ENCODE measurements at regions not wholly inside any gene's neighbourhood (a gene's known extent, or its start where the extent isn't known, plus 50 kb on each side); places are given as distances from the start of the nearest gene placed in this dataset.

GRCh38 chr6:147774856-147775255 lies 266.4 kb downstream of the SAMD5 start:
- Histone ChIP-seq H3K27ac (ENCODE audit: low read length) (no peak overlapping the region), H3K4me3 (ENCODE audit: low read length) (no peak overlapping the region), H3K36me3 (ENCODE audit: control insufficient read depth, insufficient read depth, low read length) (no peaks in the 10 kb centered on the region), H3K4me1 (ENCODE audit: control insufficient read depth, insufficient read depth, low read length) (no peaks in the 10 kb centered on the region), H3K9me3 (ENCODE audit: control insufficient read depth, insufficient read depth, low read length) (no peaks in the 10 kb centered on the region), H3K27me3 (ENCODE audit: control insufficient read depth, insufficient read depth, low read length) (no peaks in the 10 kb centered on the region)
- intact Hi-C loops (cut with micrococcal nuclease), result no loop called here
- Mint-ChIP-seq H3K27ac (no peak overlapping the region), H3K27me3 (ENCODE audit: low read depth in 2 of 2) (no peaks in the 10 kb centered on the region), H3K36me3 (no peaks in the 10 kb centered on the region), H3K4me3 (no peak overlapping the region), H3K9me3 (peaks cover 6 to 9% of the 10 kb centered on the region in 2 donors), H3K4me1 (no peaks in the 10 kb centered on the region)
- no peak for TF ChIP-seq CTCF (IDR thresholded peaks at IDR 0.05)
- no peak for DNase-seq
- WGBS (ENCODE audit: insufficient coverage), result 89% methylated on average over 3 of the region's 3 CpGs
- ATAC-seq, result no peak

- Histone ChIP-seq H3K27ac (ENCODE audit: low read length) (no peak overlapping the region), H3K9me3 (ENCODE audit: control insufficient read depth, insufficient read depth, low read length) (no peaks in the 10 kb centered on the region), H3K27me3 (ENCODE audit: control insufficient read depth, insufficient read depth, low read length) (no peaks in the 10 kb centered on the region), H3K36me3 (ENCODE audit: control insufficient read depth, insufficient read depth, low read length) (no peaks in the 10 kb centered on the region), H3K4me1 (ENCODE audit: control insufficient read depth, insufficient read depth, low read length) (no peaks in the 10 kb centered on the region), H3K4me3 (ENCODE audit: low read length) (no peak overlapping the region)
- Mint-ChIP-seq H3K4me1 (no peaks in the 10 kb centered on the region), H3K9me3 (peaks cover 3 to 6% of the 10 kb centered on the region in 2 donors), H3K27ac (no peak overlapping the region), H3K27me3 (ENCODE audit: low read depth in 2 of 2) (no peaks in the 10 kb centered on the region), H3K4me3 (no peak overlapping the region), H3K36me3 (no peaks in the 10 kb centered on the region)
- intact Hi-C loops (cut with micrococcal nuclease), result no loop called here
- DNase-seq (no peak), ATAC-seq (no peak)
- 90% methylated on average over 4 of the region's 4 CpGs for WGBS (ENCODE audit: insufficient coverage)
- no peak for TF ChIP-seq CTCF (IDR thresholded peaks at IDR 0.05)
Observed at GRCh38 chr6:147776631-147777213, 268.2 kb downstream of the SAMD5 start.

- 86% methylated on average over 1 of the region's 1 CpG for WGBS (ENCODE audit: insufficient coverage)
- Histone ChIP-seq H3K4me1 (ENCODE audit: control insufficient read depth, insufficient read depth, low read length) (no peaks in the 10 kb centered on the region), H3K27ac (ENCODE audit: low read length) (no peak overlapping the region), H3K4me3 (ENCODE audit: low read length) (no peak overlapping the region), H3K9me3 (ENCODE audit: control insufficient read depth, insufficient read depth, low read length) (no peaks in the 10 kb centered on the region), H3K36me3 (ENCODE audit: control insufficient read depth, insufficient read depth, low read length) (no peaks in the 10 kb centered on the region), H3K27me3 (ENCODE audit: control insufficient read depth, insufficient read depth, low read length) (no peaks in the 10 kb centered on the region)
- TF ChIP-seq CTCF (IDR thresholded peaks at IDR 0.05), result no peak
- H3K27ac Mint-ChIP-seq, result no peak overlapping the region
- intact Hi-C loops (cut with micrococcal nuclease), result no loop called here
- H3K27me3 Mint-ChIP-seq (ENCODE audit: low read depth in 2 of 2), result no peaks in the 10 kb centered on the region
- DNase-seq (no peak), ATAC-seq (no peak)
- no peak overlapping the region for H3K4me3 Mint-ChIP-seq
- peaks cover 2 to 3% of the 10 kb centered on the region in 2 donors for H3K9me3 Mint-ChIP-seq
- H3K4me1 Mint-ChIP-seq, result no peaks in the 10 kb centered on the region
- H3K36me3 Mint-ChIP-seq, result no peaks in the 10 kb centered on the region
Observed at GRCh38 chr6:147779624-147780023, 271.1 kb downstream of the SAMD5 start.

GRCh38 chr6:147782302-147782701 lies 273.8 kb downstream of the SAMD5 start:
- 87% methylated on average over 3 of the region's 3 CpGs for WGBS (ENCODE audit: insufficient coverage)
- ATAC-seq (no peak), DNase-seq (no peak)
- H3K27me3 ChIP-seq (ENCODE audit: control insufficient read depth, insufficient read depth, low read length), result no peaks in the 10 kb centered on the region
- intact Hi-C loops (cut with micrococcal nuclease), result no loop called here
- no peak overlapping the region for H3K27ac Mint-ChIP-seq
- H3K9me3 ChIP-seq (ENCODE audit: control insufficient read depth, insufficient read depth, low read length), result no peaks in the 10 kb centered on the region
- no peaks in the 10 kb centered on the region for H3K36me3 ChIP-seq (ENCODE audit: control insufficient read depth, insufficient read depth, low read length)
- H3K4me1 Mint-ChIP-seq, result no peaks in the 10 kb centered on the region
- no peak overlapping the region for H3K4me3 ChIP-seq (ENCODE audit: low read length)
- H3K4me1 ChIP-seq (ENCODE audit: control insufficient read depth, insufficient read depth, low read length), result no peaks in the 10 kb centered on the region
- no peaks in the 10 kb centered on the region for H3K36me3 Mint-ChIP-seq
- no peak overlapping the region for H3K4me3 Mint-ChIP-seq
- TF ChIP-seq CTCF (IDR thresholded peaks at IDR 0.05), result no peak
- H3K9me3 Mint-ChIP-seq, result peaks cover 2 to 5% of the 10 kb centered on the region in 2 donors
- H3K27ac ChIP-seq (ENCODE audit: low read length), result no peak overlapping the region
- H3K27me3 Mint-ChIP-seq (ENCODE audit: low read depth in 2 of 2), result no peaks in the 10 kb centered on the region
